ENCODE measurements at regions not wholly inside any gene's neighbourhood (a gene's known extent, or its start where the extent isn't known, plus 50 kb on each side); places are given as distances from the start of the nearest gene placed in this dataset.
A peak's percentile ranks its signal among the peaks of the same experiment; 100 is the strongest.

- peak; percentile 8; the same call in 1 of the 2 replicates for TF ChIP-seq CTCF (IDR thresholded peaks at IDR 0.05)
- TF ChIP-seq ZFX (IDR thresholded peaks at IDR 0.05; ENCODE audit: borderline replicate concordance): no peak
- H3K27ac ChIP-seq: no peak overlapping the region
Observed at GRCh38 chr13:111604097-111604496, 283.7 kb downstream of the TEX29 start.

- no peak for TF ChIP-seq CTCF (IDR thresholded peaks at IDR 0.05)
- no peak for TF ChIP-seq ZFX (IDR thresholded peaks at IDR 0.05; ENCODE audit: borderline replicate concordance)
- no peak overlapping the region for H3K27ac ChIP-seq
Observed at GRCh38 chr13:111608556-111608955, 288.1 kb downstream of the TEX29 start.

- TF ChIP-seq CTCF (IDR thresholded peaks at IDR 0.05): no peak
- no peak for TF ChIP-seq ZFX (IDR thresholded peaks at IDR 0.05; ENCODE audit: borderline replicate concordance)
- no peak overlapping the region for H3K27ac ChIP-seq
Observed at GRCh38 chr13:111609631-111610030, 289.2 kb downstream of the TEX29 start.

- TF ChIP-seq CTCF (IDR thresholded peaks at IDR 0.05): no peak
- no peak for TF ChIP-seq ZFX (IDR thresholded peaks at IDR 0.05; ENCODE audit: borderline replicate concordance)
- H3K27ac ChIP-seq: no peak overlapping the region
Observed at GRCh38 chr13:111610081-111610480, 289.6 kb downstream of the TEX29 start.

- no peak overlapping the region for H3K27ac ChIP-seq
- TF ChIP-seq CTCF (IDR thresholded peaks at IDR 0.05) (no peak), ZFX (IDR thresholded peaks at IDR 0.05; ENCODE audit: borderline replicate concordance) (no peak)
Observed at GRCh38 chr13:111610879-111611278, 290.4 kb downstream of the TEX29 start.

- H3K27ac ChIP-seq: no peak overlapping the region
- TF ChIP-seq CTCF (IDR thresholded peaks at IDR 0.05): no peak
- TF ChIP-seq ZFX (IDR thresholded peaks at IDR 0.05; ENCODE audit: borderline replicate concordance): no peak
Observed at GRCh38 chr13:111611651-111612050, 291.2 kb downstream of the TEX29 start.

GRCh38 chr13:111612886-111613285, 292.4 kb downstream of the TEX29 start:
- no peak overlapping the region for H3K27ac ChIP-seq
- TF ChIP-seq CTCF (IDR thresholded peaks at IDR 0.05) (no peak), ZFX (IDR thresholded peaks at IDR 0.05; ENCODE audit: borderline replicate concordance) (no peak)
